ENCODE measurements at regions not wholly inside any gene's neighbourhood (a gene's known extent, or its start where the extent isn't known, plus 50 kb on each side); places are given as distances from the start of the nearest gene placed in this dataset.

GRCh38 chr4:89615051-89615450 lies 221.9 kb downstream of the SNCA start:
- no peak overlapping the region for H3K23ac ChIP-seq (ENCODE audit: low read depth, low read length, poor library complexity)
- no peak overlapping the region for H3K4me3 ChIP-seq (ENCODE audit: low read length in 2 of 2)
- H3K36me3 ChIP-seq (replicated peaks in 1 of 2; ENCODE audit: control insufficient read depth in 2 of 2, insufficient read depth in 2 of 2, low read length in 2 of 2) = no peaks in the 10 kb centered on the region
- H4K91ac ChIP-seq (ENCODE audit: low read depth, low read length, poor library complexity) = no peak overlapping the region
- H3K9me3 ChIP-seq (replicated peaks in 1 of 2; ENCODE audit: control insufficient read depth in 2 of 2, insufficient read depth in 1 of 2, low read depth in 1 of 2, low read length in 2 of 2) = no peaks in the 10 kb centered on the region
- no peak overlapping the region for H3K4ac ChIP-seq (ENCODE audit: low read length)
- no peak overlapping the region for H3K18ac ChIP-seq (ENCODE audit: low read length)
- H2BK12ac ChIP-seq (ENCODE audit: low read length) = no peak overlapping the region
- H2BK5ac ChIP-seq (ENCODE audit: low read length) = no peak overlapping the region
- H3K4me2 ChIP-seq (ENCODE audit: insufficient read depth, low read length, poor library complexity, severe bottlenecking) = no peak overlapping the region
- no peak overlapping the region for H2AFZ ChIP-seq (ENCODE audit: low read length)
- DNase-seq (ENCODE audit: low spot score) = no peak
- H3K4me1 ChIP-seq (ENCODE audit: control insufficient read depth in 2 of 2, insufficient read depth in 1 of 2, low read depth in 1 of 2, low read length in 2 of 2) = peaks cover 3 to 7% of the 10 kb centered on the region in 2 donors
- H2AK5ac ChIP-seq (ENCODE audit: low read depth, low read length) = no peak overlapping the region
- no peak overlapping the region for H4K8ac ChIP-seq (ENCODE audit: low read depth, low read length)
- no peaks in the 10 kb centered on the region for H3K79me1 ChIP-seq (ENCODE audit: low read depth, low read length)
- no peak overlapping the region for H2BK15ac ChIP-seq (ENCODE audit: low read length)
- no peak overlapping the region for H3K14ac ChIP-seq (ENCODE audit: low read length)
- no peak overlapping the region for H3K9ac ChIP-seq (ENCODE audit: low read depth, low read length, poor library complexity)
- H3K27ac ChIP-seq (replicated peaks; ENCODE audit: low read length) = no peak overlapping the region
- no peak overlapping the region for H2BK120ac ChIP-seq (ENCODE audit: low read depth, low read length)
- no CpG with 5 or more reads among the region's 4 CpGs for WGBS, 2 donors (ENCODE audit: extremely low coverage in 2 of 2, insufficient read length in 2 of 2, insufficient replicate concordance in 1 of 2)
- H3K27me3 ChIP-seq (ENCODE audit: control insufficient read depth in 3 of 3, insufficient read depth in 3 of 3, low read depth in 1 of 3, low read length in 3 of 3) = no peaks in the 10 kb centered on the region

GRCh38 chr4:89614155-89614554 lies 222.8 kb downstream of the SNCA start:
- no peaks in the 10 kb centered on the region for H3K27me3 ChIP-seq (ENCODE audit: control insufficient read depth in 3 of 3, insufficient read depth in 3 of 3, low read depth in 1 of 3, low read length in 3 of 3)
- H4K91ac ChIP-seq (ENCODE audit: low read depth, low read length, poor library complexity) = no peak overlapping the region
- H3K4ac ChIP-seq (ENCODE audit: low read length) = no peak overlapping the region
- H2BK5ac ChIP-seq (ENCODE audit: low read length) = no peak overlapping the region
- H2AFZ ChIP-seq (ENCODE audit: low read length) = no peak overlapping the region
- H2BK120ac ChIP-seq (ENCODE audit: low read depth, low read length) = no peak overlapping the region
- no peak overlapping the region for H3K27ac ChIP-seq (replicated peaks; ENCODE audit: low read length)
- no peak overlapping the region for H2BK15ac ChIP-seq (ENCODE audit: low read length)
- no peak overlapping the region for H3K23ac ChIP-seq (ENCODE audit: low read depth, low read length, poor library complexity)
- DNase-seq (ENCODE audit: low spot score) = no peak
- no peak overlapping the region for H4K8ac ChIP-seq (ENCODE audit: low read depth, low read length)
- no peak overlapping the region for H2AK5ac ChIP-seq (ENCODE audit: low read depth, low read length)
- H3K18ac ChIP-seq (ENCODE audit: low read length) = no peak overlapping the region
- no peak overlapping the region for H3K4me2 ChIP-seq (ENCODE audit: insufficient read depth, low read length, poor library complexity, severe bottlenecking)
- H3K4me3 ChIP-seq (ENCODE audit: low read length in 2 of 2) = no peak overlapping the region
- no peaks in the 10 kb centered on the region for H3K36me3 ChIP-seq (replicated peaks in 1 of 2; ENCODE audit: control insufficient read depth in 2 of 2, insufficient read depth in 2 of 2, low read length in 2 of 2)
- no peaks in the 10 kb centered on the region for H3K79me1 ChIP-seq (ENCODE audit: low read depth, low read length)
- no peak overlapping the region for H2BK12ac ChIP-seq (ENCODE audit: low read length)
- no peak overlapping the region for H3K14ac ChIP-seq (ENCODE audit: low read length)
- no peak overlapping the region for H3K9ac ChIP-seq (ENCODE audit: low read depth, low read length, poor library complexity)
- H3K9me3 ChIP-seq (replicated peaks in 1 of 2; ENCODE audit: control insufficient read depth in 2 of 2, insufficient read depth in 1 of 2, low read depth in 1 of 2, low read length in 2 of 2) = no peaks in the 10 kb centered on the region
- peaks cover 1 to 4% of the 10 kb centered on the region in 2 donors for H3K4me1 ChIP-seq (ENCODE audit: control insufficient read depth in 2 of 2, insufficient read depth in 1 of 2, low read depth in 1 of 2, low read length in 2 of 2)

GRCh38 chr4:89610236-89610635 lies 226.7 kb downstream of the SNCA start:
- Histone ChIP-seq H3K4ac (ENCODE audit: low read length) (no peak overlapping the region), H3K27ac (replicated peaks; ENCODE audit: low read length) (no peak overlapping the region), H2AFZ (ENCODE audit: low read length) (no peak overlapping the region), H3K4me1 (ENCODE audit: control insufficient read depth in 2 of 2, insufficient read depth in 1 of 2, low read depth in 1 of 2, low read length in 2 of 2) (no peaks in the 10 kb centered on the region), H3K27me3 (ENCODE audit: control insufficient read depth in 3 of 3, insufficient read depth in 3 of 3, low read depth in 1 of 3, low read length in 3 of 3) (no peaks in the 10 kb centered on the region), H2AK5ac (ENCODE audit: low read depth, low read length) (no peak overlapping the region), H4K91ac (ENCODE audit: low read depth, low read length, poor library complexity) (no peak overlapping the region), H3K23ac (ENCODE audit: low read depth, low read length, poor library complexity) (no peak overlapping the region), H3K9ac (ENCODE audit: low read depth, low read length, poor library complexity) (no peak overlapping the region), H2BK5ac (ENCODE audit: low read length) (no peak overlapping the region), H2BK120ac (ENCODE audit: low read depth, low read length) (no peak overlapping the region), H3K9me3 (replicated peaks in 1 of 2; ENCODE audit: control insufficient read depth in 2 of 2, insufficient read depth in 1 of 2, low read depth in 1 of 2, low read length in 2 of 2) (no peaks in the 10 kb centered on the region), H2BK15ac (ENCODE audit: low read length) (no peak overlapping the region), H3K18ac (ENCODE audit: low read length) (no peak overlapping the region), H4K8ac (ENCODE audit: low read depth, low read length) (no peak overlapping the region), H3K4me2 (ENCODE audit: insufficient read depth, low read length, poor library complexity, severe bottlenecking) (no peak overlapping the region), H3K14ac (ENCODE audit: low read length) (no peak overlapping the region), H2BK12ac (ENCODE audit: low read length) (no peak overlapping the region), H3K4me3 (ENCODE audit: low read length in 2 of 2) (no peak overlapping the region), H3K36me3 (replicated peaks in 1 of 2; ENCODE audit: control insufficient read depth in 2 of 2, insufficient read depth in 2 of 2, low read length in 2 of 2) (no peaks in the 10 kb centered on the region), H3K79me1 (ENCODE audit: low read depth, low read length) (no peaks in the 10 kb centered on the region)
- no peak for DNase-seq (ENCODE audit: low spot score)
- no CpG with 5 or more reads among the region's 4 CpGs for WGBS, 2 donors (ENCODE audit: extremely low coverage in 2 of 2, insufficient read length in 2 of 2, insufficient replicate concordance in 1 of 2)

GRCh38 chr4:89609756-89610155 lies 227.2 kb downstream of the SNCA start:
- Histone ChIP-seq H3K4me3 (ENCODE audit: low read length in 2 of 2) (no peak overlapping the region), H4K91ac (ENCODE audit: low read depth, low read length, poor library complexity) (no peak overlapping the region), H2AK5ac (ENCODE audit: low read depth, low read length) (no peak overlapping the region), H3K9ac (ENCODE audit: low read depth, low read length, poor library complexity) (no peak overlapping the region), H2AFZ (ENCODE audit: low read length) (no peak overlapping the region), H3K4me1 (ENCODE audit: control insufficient read depth in 2 of 2, insufficient read depth in 1 of 2, low read depth in 1 of 2, low read length in 2 of 2) (no peaks in the 10 kb centered on the region), H2BK120ac (ENCODE audit: low read depth, low read length) (no peak overlapping the region), H3K27me3 (ENCODE audit: control insufficient read depth in 3 of 3, insufficient read depth in 3 of 3, low read depth in 1 of 3, low read length in 3 of 3) (no peaks in the 10 kb centered on the region), H3K4ac (ENCODE audit: low read length) (no peak overlapping the region), H3K4me2 (ENCODE audit: insufficient read depth, low read length, poor library complexity, severe bottlenecking) (no peak overlapping the region), H2BK5ac (ENCODE audit: low read length) (no peak overlapping the region), H3K27ac (replicated peaks; ENCODE audit: low read length) (no peak overlapping the region), H2BK15ac (ENCODE audit: low read length) (no peak overlapping the region), H3K36me3 (replicated peaks in 1 of 2; ENCODE audit: control insufficient read depth in 2 of 2, insufficient read depth in 2 of 2, low read length in 2 of 2) (no peaks in the 10 kb centered on the region), H3K79me1 (ENCODE audit: low read depth, low read length) (no peaks in the 10 kb centered on the region), H2BK12ac (ENCODE audit: low read length) (no peak overlapping the region), H4K8ac (ENCODE audit: low read depth, low read length) (no peak overlapping the region), H3K18ac (ENCODE audit: low read length) (no peak overlapping the region), H3K9me3 (replicated peaks in 1 of 2; ENCODE audit: control insufficient read depth in 2 of 2, insufficient read depth in 1 of 2, low read depth in 1 of 2, low read length in 2 of 2) (no peaks in the 10 kb centered on the region), H3K23ac (ENCODE audit: low read depth, low read length, poor library complexity) (no peak overlapping the region), H3K14ac (ENCODE audit: low read length) (no peak overlapping the region)
- WGBS, 2 donors (ENCODE audit: extremely low coverage in 2 of 2, insufficient read length in 2 of 2, insufficient replicate concordance in 1 of 2) = no CpG with 5 or more reads among the region's 5 CpGs
- DNase-seq (ENCODE audit: low spot score) = no peak

Measured in neuronal stem cell (in vitro differentiated cells).